ENCODE measurements at regions not wholly inside any gene's neighbourhood (a gene's known extent, or its start where the extent isn't known, plus 50 kb on each side); places are given as distances from the start of the nearest gene placed in this dataset.
A peak's percentile ranks its signal among the peaks of the same experiment; 100 is the strongest.

GRCh38 chr1:229108598-229109201 lies 162.2 kb upstream of the RAB4A start (continued):
- peak; percentile 7; the same call in 1 of the 2 replicates for TF ChIP-seq HNF4G (IDR thresholded peaks at IDR 0.05; ENCODE audit: borderline replicate concordance, low read depth, low read length)
- no peak for TF ChIP-seq HNF4G (CRISPR knock-in tag; IDR thresholded peaks at IDR 0.05; ENCODE audit: borderline replicate concordance, low read depth)
- no peak for TF ChIP-seq GMEB2 (CRISPR knock-in tag; IDR thresholded peaks at IDR 0.05; ENCODE audit: low read depth)
- TF ChIP-seq ZNF788 (CRISPR knock-in tag; IDR thresholded peaks at IDR 0.05; ENCODE audit: borderline replicate concordance): peak; percentile 50; the same call in 1 of the 2 replicates
- TF ChIP-seq RORA (CRISPR knock-in tag; IDR thresholded peaks at IDR 0.05): no peak
- TF ChIP-seq CENPBD1 (CRISPR knock-in tag; IDR thresholded peaks at IDR 0.05; ENCODE audit: borderline replicate concordance, low read depth): no peak
- TF ChIP-seq ZNF562 (CRISPR knock-in tag; IDR thresholded peaks at IDR 0.05; ENCODE audit: borderline replicate concordance): no peak
- TF ChIP-seq ZNF615 (CRISPR knock-in tag; IDR thresholded peaks at IDR 0.05; ENCODE audit: borderline replicate concordance): no peak
- TF ChIP-seq ZNF709 (CRISPR knock-in tag; IDR thresholded peaks at IDR 0.05): no peak
- TF ChIP-seq POLR2A (IDR thresholded peaks at IDR 0.05; ENCODE audit: insufficient read depth in 1 of 2, low read depth in 2 of 2, low read length in 2 of 2): peak in 1 of 2 experiments; percentile 53; a peak in 2 of 4 replicates
- TF ChIP-seq DNMT3B (CRISPR knock-in tag; conservative IDR thresholded peaks at IDR 0.05): no peak
- TF ChIP-seq MAZ (IDR thresholded peaks at IDR 0.05; ENCODE audit: borderline replicate concordance, low read depth, low read length): no peak
- 0 out of 2 replicates have a peak, but pooled peaks have one; percentile 23 for TF ChIP-seq MAZ (CRISPR knock-in tag; IDR thresholded peaks at IDR 0.05; ENCODE audit: low read depth)
- no peak for TF ChIP-seq ZNF549 (CRISPR knock-in tag; IDR thresholded peaks at IDR 0.05)
- TF ChIP-seq ZNF124 (CRISPR knock-in tag; IDR thresholded peaks at IDR 0.05): no peak
- no peak for TF ChIP-seq KLF6 (CRISPR knock-in tag; IDR thresholded peaks at IDR 0.05)
- TF ChIP-seq ZFY (CRISPR knock-in tag; IDR thresholded peaks at IDR 0.05): 0 out of 2 replicates have a peak, but pooled peaks have one; percentile 31
- no peak for TF ChIP-seq ZNF510 (CRISPR knock-in tag; IDR thresholded peaks at IDR 0.05; ENCODE audit: low read depth)
- no peak for TF ChIP-seq ATF7-NPFF (CRISPR knock-in tag; IDR thresholded peaks at IDR 0.05; ENCODE audit: low read depth)
- TF ChIP-seq NFYB (CRISPR knock-in tag; IDR thresholded peaks at IDR 0.05): no peak
- 0 out of 2 replicates have a peak, but pooled peaks have one; percentile 49 for TF ChIP-seq ZNF784 (CRISPR knock-in tag; IDR thresholded peaks at IDR 0.05; ENCODE audit: borderline replicate concordance)
- no peak for TF ChIP-seq ZNF282 (IDR thresholded peaks at IDR 0.05; ENCODE audit: partially characterized antibody)
- no peak for TF ChIP-seq ZFP90 (CRISPR knock-in tag; IDR thresholded peaks at IDR 0.05; ENCODE audit: borderline replicate concordance)
- peak; percentile 54; the same call in 1 of the 2 replicates for TF ChIP-seq ZNF770 (CRISPR knock-in tag; IDR thresholded peaks at IDR 0.05)
- TF ChIP-seq DMTF1 (CRISPR knock-in tag; IDR thresholded peaks at IDR 0.05): no peak

Measured in HepG2 (cell line).